HG03159 (cell line): ENCODE measurements at regions not wholly inside any gene's neighbourhood (a gene's known extent, or its start where the extent isn't known, plus 50 kb on each side); places are given as distances from the start of the nearest gene placed in this dataset.

ENCODE experiments used
- ATAC-seq: cut with Tn5 transposase; IDR thresholded peaks from one replicate; pipeline ENCODE4 v1.9.1; 2021; ENCODE audit warnings: mild to moderate bottlenecking, moderate library complexity; ENCODE audit not compliant: unreplicated experiment

DNA sequence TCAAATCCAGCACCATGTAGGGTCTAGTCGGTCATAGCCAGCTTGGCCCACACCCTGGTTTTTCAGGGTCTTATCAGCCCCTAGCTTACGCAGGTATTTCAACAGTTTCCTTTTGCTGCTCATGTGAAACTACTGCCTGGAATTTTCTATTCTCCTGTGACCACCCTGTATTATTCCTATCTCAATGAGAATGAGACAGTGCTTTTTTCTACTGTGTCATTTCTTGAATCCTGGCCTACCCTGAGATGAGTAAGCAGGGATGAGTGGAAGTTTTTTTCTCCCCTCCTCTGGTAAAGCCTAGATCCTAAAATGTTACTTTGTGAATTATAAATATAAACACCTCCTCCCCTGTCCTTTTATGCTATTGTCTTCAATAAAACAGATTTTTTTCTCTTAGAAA is 62.7 kb upstream of the ARID2 start:
- no peak for ATAC-seq

DNA sequence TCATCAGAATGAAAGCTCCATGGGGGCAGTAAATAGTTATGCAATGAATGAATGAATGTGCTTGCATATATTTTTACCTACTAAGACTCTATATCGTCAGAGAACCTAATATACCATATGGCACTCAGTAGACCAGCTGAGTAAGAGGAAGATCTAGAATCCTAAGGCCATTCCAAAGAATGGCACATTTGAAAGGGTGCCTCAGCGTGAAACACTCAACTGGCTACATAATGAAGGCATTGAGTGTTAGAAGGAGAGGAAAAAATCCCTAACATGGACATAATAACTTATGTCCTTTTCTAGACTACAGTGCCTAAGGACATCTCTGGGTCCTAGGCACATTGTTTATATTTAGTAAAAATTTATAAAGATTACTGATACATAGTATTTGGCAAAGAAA is 61.7 kb upstream of the ARID2 start:
- no peak for ATAC-seq

DNA sequence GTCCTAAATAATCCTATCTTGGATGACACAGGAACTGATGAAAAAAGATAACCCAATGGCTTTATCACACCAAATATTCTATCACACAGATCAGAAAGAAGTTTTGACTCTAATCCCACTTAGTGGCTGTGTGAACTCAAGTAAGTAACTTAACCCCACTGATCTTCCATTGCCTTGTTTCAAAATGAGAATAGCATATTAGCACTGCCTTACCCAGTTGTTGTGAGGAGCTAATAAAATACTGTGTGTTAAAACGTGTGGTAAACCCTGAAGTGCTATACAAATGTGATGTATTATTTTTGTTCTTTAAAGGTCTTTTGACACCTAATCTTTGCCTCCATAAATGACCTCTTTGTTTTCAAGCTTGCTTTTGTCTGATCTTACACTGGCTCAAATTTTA is 60.9 kb upstream of the ARID2 start:
- peak; percentile 7 for ATAC-seq

DNA sequence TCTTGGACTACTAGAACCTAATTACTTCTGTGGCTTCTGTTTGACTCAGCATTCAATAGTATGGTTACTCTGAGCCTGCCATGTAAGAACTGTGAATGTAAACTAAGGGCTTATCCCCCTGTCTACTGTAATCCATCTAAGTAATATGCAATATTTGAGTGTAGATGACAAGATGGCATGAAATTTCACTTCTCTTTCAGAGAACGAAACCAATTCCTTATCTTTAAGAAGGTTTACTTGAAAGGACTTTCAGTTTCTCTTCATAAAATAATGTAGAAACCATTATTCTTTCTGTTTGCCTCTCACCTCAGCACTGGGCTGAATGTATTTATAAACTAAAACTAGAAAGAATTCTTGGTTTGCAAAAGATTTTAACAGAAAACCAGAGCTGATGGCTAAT is 60.4 kb upstream of the ARID2 start:
- peak; percentile 90 for ATAC-seq

DNA sequence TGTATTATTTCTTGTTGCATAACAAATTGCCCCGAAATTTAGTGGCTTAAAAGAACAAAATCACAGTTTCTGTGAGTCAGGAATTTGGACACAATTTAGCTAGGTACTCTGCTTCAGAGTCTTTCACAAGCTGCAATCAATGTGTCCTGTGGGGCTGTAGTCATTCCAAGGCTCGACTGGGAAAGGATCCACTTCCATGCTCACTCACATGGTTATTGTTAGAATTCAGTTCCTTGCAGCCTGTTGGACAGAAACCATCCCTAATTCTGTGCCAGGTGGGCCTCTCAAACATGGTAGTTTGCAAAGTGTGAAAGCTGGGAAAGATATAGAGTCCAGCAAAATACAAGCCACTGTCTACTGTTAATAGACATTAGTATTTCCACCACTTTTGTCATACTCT is 59.7 kb upstream of the ARID2 start:
- no peak for ATAC-seq

DNA sequence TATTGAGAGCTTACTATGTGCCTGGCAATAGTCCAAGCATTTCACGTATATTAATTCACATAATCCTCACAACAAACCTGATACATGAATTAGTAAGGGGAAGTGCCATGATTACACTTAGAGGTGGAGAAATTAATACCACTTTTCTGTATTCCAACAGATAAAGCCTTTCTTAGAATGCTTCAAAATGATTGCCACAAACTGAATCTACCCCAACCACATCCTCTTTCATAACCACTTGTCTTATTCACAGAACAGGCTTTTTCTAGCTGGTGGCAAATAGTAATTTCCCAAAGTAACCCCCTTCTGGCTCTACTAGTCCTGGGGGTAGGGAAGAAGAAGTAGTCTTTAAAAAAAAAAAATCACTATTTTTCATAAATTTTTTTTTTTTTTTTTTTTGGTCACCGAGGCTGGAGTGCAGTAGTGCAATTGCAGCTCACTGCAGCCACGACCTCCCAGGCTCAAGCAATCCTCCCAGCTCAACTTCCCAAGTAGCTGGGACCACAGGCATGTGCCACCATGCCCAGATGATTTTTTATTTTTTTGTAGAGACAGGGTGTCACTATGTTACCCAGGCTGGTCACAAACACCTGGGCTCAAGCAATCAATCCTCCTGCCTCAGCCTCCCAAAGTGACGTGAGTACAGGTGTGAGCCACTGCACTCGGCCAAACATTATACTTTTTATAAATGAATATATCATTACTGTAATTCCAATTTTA is 59.0 kb upstream of the ARID2 start:
- peak; percentile 46 for ATAC-seq

DNA sequence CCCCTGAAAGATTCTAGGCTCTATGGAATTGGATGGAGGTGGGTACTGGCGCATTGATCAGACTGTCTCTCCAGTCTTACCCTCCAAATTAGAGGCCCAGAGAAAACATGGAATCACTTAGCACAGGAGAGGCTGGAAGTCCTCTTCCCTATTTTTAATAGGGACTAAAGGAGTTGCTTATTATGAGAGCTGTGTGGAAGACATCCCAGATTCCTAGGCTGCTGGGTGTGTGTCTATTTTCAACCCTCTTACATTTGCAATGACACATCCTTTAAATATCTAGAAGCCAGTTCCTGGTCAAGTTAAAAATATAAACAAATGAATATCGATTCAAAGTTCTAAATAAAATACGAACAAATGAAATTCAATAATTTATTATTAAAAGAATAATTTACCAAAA is 58.3 kb upstream of the ARID2 start:
- no peak for ATAC-seq

DNA sequence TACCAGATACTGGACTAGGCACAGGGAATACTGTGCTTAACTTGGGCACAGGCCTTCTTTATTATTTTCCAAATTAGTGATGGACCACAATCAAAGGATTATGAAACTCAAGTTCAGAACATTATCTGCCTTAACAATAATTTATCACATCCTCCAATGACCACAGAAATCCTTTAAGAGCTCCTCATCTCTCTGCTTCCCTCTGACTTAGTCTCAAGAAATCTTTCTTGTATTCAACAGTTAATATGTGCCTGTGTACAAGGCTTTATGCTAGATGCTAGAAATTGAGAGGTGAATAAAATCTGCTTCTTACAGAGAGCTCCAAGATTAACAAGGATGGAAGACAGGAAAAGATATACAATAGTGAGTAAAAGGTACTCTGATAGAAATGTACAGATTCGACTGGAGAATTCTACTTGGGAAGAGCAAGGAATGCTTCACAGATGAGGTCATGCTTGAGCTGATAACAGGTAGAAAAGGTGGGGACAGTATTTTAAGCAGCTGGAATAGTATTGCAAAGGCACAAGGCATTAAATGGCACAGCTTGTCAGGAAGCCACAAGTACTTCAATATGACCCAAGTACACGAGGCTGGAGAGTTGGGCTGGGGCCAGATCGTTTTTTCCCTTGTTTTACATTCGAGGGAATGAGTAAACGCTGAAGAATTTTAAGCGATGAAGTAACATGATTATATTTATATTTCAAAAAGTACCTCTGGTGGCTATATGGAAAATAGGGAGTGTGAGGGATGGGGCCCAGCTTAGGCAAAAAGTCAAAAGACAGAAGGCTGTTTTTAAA is 55.1 kb upstream of the ARID2 start:
- ATAC-seq: no peak

DNA sequence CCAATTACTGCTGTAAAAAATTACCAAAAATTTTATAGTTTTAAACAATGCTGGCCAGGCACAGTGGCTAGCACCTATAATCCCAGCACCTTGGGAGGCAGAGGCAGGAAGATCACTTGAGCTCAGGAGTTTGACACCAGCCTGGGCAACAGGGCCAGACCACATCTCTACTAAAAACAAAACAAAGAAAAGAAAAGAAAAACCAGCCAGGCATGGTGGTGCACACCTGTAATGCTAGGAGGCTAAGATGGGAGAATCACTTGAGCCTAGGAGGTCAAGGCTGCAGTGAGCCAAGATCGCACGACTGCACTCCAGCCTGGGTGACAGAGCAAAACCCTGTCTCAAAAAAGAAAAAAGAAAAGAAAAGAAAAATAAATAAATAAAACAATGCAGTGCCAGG is 54.0 kb upstream of the ARID2 start:
- ATAC-seq: no peak
